ENCODE measurements at regions not wholly inside any gene's neighbourhood (a gene's known extent, or its start where the extent isn't known, plus 50 kb on each side); places are given as distances from the start of the nearest gene placed in this dataset.
A peak's percentile ranks its signal among the peaks of the same experiment; 100 is the strongest.
"Not testable (repeated sequence)": the region's sequence is repeated elsewhere in the genome, so short reads cannot be mapped to it uniquely, and the experiment has no call there.

DNA sequence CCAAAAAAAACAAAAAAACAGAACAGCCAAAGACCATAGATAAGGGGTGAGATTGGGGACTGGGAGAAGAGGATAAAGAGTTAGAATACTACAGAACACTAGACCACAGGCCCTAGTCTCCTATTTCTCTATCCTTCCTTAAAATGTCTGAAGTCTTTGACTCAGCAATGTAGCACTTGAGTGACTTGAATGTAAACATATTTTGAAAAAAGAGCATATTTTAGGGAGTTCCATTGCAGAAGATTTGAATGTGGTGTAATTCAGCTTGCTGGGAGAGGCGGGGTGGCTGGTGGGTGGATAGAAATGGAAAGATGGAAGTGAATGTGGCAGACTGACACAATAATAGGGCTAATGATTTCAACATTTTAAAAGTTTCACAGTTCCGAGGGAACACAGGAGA is 144.9 kb downstream of the CHIC2 start:
- DNase-seq: peak; percentile 75

GRCh38 chr4:53917729-53918128 is 146.7 kb downstream of the CHIC2 start:
- no peak for DNase-seq

- DNase-seq: no peak
These were observed 147.9 kb downstream of the CHIC2 start for GRCh38 chr4:53916431-53916889.

DNA sequence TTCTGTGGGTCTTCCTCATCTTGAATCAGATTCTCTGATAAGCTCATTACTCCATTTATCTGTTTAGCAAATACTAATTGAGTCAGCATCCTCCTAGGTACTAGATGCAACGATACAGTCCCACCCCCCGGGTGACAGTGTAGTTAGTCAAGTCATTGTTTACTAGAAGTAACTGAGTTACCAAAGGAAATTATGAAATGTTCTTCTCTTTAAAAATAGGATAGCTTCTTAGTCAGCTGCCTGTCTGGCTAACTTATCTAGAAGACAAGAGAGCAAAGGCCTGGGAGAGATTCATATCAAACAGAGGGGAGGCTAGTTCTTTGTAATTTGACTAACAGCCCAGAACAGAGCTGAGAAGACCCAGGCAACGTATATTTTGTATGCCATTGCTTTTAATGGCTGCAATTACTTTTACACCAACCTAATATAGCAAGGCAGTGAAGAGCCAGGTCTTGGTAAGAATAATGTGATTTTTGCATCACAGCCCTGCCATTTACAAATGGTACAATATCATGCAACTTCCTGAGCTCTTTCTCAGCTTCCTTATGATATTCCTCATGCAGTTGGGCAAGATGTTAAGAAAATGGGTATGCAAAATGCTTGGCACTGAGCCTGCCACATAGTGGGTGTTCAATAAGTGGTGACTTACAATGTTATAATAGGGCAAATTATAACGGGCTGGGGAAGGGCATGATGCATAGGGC is 149.9 kb downstream of the CHIC2 start:
- peak; percentile 65 for DNase-seq

DNA sequence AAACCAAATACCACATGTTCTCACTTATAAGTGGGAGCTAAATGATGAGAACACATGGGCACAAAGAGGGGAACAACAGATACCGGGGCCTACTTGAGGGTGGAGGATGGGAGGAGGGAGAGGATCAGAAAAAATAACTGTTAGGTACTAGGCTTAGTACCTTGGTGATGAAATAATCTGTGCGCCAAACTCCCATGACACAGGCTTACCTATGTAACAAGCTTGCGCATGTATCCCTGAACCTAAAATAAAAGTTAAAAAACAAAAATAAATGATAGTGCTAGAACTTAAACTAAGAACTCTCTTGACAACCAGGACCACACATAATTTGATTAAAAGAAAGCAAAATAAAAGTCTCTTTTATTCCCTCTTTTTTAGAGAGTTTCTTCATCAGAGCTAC is 150.6 kb downstream of the CHIC2 start:
- DNase-seq: no peak

DNA sequence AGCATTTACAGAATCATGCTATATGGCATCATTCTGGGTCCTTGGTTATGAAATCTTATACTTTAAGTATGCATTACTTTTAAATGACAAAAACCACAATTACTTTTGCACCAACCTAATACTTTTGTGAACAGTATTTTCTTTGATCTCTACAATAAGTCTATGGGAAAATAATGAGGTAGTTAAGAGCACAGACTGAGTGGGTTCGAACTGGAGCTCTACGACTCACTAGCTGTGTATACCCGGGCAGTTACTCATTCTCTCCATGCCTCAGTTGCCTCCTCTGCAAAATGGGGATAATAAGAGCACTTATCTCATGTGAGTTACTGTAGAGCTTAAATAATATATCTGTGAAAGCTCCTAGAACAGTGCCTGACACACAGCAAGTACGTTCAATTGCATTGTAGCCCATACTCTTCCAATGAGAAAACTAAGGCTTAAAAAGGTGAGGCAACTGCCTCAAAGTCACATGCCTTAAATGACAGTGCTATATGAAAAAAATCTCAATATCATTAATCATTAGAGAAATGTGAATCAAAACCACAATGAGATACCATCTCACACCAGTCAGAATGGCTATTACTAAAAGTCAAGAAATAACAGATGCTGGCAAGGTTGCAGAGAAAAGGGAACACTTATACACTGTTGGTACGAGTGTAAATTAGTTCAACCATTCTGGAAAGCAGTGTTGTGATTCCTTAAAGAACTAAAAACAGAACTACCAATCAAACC is 151.5 kb downstream of the CHIC2 start:
- DNase-seq: no peak

DNA sequence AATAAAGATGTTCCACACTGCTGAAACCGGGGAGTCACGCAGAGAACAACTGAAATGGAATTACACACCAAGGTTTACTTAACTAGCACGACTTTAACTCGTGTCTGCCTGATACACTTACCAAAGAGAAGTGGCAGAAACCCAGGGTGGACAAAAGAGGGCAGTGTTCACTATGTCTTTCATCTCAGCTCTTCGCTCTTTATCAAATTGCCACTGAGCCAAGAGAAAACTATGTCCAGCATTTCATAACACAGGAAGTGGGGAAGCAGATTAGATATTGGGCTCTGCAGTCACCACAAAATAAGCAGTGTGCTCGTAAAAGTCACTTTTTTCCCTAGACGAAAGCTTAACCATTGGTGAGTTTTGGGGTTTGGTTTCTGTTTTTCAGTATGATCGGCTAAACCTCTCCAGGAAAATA is 155.7 kb downstream of the CHIC2 start:
- peak; percentile 93 for DNase-seq

DNA sequence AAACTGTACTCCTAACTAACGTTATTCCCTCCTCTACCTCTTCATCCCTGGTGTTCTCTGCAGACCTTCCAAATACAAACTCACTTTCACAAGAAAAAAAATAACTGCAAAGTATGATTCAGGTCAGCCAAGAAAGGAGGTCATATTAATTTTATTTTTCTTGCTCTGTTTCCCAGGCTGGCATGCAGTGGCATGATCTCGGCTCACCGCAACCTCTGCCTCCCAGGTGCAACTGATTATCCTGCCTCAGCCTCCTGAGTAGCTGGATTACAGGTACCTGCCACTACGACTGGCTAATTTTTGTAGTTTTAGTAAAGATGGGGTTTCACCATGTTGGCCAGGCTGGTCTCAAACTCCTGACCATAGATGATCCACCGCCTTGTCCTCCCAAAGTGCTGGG is 156.6 kb downstream of the CHIC2 start:
- no peak for DNase-seq

DNA sequence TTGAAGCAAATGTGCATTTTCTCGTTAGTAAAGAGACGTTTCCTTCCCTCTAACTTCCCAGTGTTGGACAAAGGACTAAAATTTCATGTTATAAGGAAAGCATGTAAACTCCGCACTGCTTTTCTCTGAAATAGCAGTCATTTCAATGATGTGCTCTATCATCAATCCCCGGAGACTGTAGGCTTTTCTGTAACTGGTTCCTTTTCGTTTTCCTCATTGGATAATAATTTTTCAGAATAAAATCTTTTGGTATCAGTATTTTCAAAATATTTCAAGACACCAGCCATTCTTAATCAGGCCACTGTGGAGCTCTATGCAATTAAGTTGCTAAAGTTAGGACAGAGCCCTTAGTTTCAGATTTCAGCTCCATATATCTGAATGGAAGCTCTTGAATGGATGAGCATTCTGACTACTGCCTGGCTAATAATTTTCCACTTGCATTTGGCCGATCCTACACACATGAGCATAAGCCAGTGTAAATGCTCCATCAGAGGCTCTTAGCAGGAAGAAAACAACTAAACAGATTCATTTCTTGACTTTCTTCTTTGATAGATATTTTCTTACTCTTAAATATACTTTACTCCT is 157.7 kb downstream of the CHIC2 start:
- no peak for DNase-seq

DNA sequence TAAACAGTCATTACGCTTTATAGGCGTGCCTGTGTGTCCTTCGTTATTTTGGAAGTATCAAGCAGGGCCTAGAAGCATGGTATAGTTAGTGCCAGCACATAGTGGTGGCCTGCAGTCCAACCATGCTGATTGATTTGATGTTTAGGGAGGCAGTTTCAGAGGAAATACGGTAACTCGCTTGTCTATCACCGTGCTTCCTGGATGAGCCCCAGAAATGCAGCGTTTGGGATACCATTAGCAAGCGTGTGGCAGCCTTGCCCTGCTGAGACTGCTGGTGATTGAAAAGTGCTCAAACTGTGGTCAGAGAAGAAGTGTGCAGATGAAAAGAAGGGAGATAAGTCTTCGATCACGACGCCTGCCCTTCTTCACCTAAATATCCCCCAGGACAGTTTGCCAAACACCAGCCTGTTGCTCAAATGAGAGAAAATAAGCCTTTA is 158.4 kb downstream of the CHIC2 start:
- peak; percentile 50 for DNase-seq

DNA sequence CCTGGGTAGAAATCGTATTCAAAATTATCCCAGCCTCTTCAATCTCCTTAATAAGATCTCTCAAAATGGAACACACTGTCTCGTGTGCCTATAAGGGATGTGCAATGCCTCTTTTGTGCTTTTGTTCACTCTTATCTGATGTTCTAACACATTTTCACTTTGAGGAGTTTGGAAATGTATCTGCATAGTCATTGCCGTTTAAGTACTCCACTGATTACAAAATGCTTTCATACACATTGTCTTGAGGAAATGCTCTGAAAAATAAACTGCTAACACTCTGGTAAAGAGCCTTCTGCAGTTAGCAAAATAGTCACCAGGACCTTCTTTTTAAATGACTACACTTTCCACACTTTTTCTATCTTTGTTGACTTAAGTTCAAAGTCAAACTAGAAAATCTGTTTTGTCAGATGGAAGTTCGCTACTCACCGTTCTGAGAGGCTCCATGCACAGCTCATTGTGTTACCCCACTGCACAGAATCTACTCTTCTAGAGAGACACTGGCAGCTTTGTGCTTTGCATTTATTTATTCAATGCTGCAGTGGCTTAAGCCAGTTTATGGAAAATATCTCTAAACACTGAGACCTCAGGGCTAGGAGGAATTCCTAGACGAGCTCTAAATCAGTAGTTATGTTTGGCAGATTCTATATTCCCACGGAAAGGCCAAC is 159.0 kb downstream of the CHIC2 start:
- no peak for DNase-seq

DNA sequence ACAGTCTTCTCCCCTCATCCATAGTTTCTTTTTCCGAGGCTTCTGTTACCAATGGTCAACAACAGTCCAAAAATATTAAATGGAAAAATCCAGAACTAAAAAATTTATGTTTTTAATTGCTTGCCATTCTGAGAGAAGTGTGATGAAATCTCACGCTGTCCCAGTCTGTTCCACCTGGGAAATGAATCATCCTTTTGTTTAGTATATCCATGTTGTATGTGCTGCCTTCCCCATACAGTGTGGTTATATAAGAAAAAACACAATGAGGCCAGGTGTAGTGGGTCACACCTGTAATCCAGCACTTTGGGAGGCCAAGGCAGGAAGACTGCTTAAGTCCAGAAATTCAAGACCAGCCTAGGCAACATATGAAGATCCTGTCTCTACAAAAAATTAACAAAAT is 161.6 kb downstream of the CHIC2 start:
- DNase-seq: no peak

GRCh38 chr4:53900271-53900649 is 164.1 kb downstream of the CHIC2 start:
- no peak for DNase-seq

DNA sequence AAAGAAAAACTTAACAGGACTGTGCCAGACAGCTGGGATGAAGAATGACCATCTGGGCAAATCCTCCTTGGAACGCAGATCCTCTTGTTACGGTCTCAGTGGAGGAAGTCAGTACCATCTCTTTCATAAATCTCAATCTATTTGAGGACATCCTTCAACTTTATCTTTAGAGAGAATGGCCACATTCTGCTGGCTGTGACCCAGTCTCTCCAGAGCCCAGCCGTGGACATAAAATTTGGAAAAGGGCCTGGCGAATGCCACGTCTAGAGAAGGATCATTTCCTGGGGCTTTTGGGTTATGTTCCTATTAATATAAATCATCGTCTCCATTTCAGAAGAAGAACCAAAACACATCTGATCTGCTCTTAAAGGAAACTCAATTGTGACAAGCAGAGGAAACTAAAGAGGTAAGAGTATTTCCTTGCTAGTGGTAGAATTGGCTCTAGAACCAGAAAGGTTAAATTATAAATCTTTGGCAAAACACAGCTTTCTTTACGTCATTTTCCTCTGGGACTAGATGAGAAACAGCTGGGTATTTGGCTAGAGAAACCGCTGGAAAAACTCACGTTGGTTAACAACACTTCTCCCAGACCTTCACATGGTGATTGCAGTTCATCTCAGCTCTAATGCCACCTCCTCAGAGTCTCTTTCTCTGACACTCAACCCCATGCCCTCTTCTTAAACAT is 164.7 kb downstream of the CHIC2 start:
- no peak for DNase-seq

- DNase-seq: no peak
These were observed 169.3 kb downstream of the CHIC2 start for GRCh38 chr4:53895137-53895536.

DNA sequence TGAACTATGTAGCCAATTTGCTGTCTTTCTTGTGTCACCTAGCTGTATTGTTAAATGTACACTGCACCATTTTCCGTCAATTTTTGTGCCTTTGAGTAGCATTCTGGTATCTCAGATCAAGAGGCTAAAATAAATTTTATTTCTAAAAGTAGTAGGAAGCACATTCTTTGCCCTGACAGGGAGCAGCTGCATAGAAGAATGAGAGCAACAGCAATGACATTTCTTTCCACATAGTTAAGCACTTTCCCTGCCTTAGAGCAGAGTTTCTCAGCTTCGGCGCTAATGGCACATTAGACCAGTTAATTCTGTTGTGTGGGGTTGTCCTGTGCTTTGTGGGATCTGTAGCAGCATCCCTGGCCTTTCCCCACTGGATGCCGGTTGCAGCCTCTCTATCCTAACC is 173.9 kb downstream of the CHIC2 start:
- DNase-seq: no peak

DNA sequence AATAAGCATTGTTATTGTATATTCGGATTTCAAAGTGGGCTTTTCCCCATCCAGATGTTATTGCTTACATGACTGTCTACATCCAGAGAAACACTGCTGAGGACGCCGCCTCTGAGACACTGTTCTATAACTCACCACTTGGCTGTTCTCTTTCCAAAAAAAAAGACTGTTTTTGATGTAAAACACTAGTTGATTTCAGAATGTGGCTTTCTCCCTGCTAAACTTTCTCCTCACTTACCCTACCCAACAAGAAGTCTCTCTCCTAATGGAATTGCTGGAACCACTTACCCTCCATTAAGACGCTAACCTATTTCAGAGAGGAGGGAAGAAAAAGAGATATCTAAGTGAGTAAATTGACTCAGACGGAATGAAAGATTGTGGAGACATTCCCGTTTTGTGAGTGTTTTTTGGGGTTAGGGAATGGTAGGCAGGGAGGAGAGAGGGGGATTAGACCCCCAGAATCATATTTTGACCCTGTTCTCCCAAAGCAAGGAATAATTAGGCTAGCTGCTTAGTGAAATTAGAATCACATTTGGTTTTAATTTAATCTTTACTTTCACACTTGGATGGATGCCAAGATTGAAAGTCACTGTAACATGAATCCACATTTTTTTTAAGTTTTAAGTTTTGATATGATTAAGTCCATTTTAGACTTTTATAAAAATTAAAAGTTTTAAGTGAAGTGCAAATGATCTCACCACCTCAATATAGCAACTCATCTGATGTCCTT is 174.9 kb downstream of the CHIC2 start:
- DNase-seq: no peak

GRCh38 chr4:53886090-53886489 is 178.3 kb downstream of the CHIC2 start:
- no peak for DNase-seq

DNA sequence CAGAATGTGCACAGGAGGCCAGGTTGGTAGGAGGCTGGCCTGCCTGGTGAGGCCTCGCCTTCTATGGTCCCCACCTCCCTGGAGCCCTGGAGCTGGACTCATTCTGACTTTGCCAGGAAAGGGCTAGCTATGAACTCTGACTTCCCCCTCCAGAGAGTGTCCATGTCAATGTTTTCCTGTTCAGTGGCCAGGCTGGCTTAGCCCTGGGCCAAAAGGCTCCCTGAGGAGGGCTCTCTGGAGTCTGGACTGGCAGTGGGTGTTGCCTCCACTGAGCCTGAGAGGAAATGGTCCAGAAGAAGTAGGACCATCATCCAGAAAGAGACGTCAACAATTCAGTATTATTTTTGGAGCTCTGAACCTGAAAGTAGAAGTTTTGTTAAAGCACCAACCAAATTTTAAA is 178.7 kb downstream of the CHIC2 start:
- DNase-seq: no peak

GRCh38 chr4:53877096-53877495 is 187.3 kb downstream of the CHIC2 start:
- not testable (repeated sequence) for DNase-seq

DNA sequence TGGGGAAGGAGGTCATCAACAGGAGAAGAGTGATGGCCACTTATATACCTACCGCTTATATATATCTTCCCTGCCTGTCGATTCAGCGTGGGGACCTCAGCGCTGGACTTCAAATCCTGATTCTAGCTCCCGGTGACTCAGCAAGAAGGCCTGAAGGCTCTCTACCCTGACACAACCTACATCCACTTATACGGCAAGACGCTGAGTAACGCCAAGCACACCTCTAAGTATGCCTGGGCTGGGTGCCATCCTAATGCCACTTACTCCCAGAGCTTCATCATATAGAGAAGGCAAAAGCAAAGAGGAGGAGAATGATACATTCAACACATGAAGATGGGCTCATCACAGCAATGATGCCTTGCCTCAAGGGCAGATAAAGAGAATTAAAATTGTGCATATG is 198.3 kb downstream of the CHIC2 start:
- no peak for DNase-seq

DNA sequence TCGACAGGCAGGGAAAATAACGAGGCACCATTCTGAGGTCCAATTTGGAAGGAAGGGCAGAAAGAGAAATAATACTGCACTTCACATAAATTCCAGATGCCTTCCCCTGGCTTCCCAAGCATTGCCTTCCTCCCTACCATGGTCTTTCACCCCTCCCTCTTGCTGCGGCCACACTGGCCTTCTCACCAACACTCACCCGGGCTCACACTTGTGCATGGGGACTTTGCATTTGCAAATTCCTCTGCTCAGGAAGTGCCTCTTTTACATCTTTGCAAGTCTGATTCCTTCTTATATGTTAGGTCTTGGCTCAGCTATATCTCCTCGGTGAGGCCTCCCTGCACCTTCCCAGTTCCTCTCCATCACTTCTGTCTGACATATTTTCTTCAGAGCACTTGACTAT is 199.4 kb downstream of the CHIC2 start:
- DNase-seq: no peak

All from MV-4-11 (cell line).